ENCODE measurements at regions not wholly inside any gene's neighbourhood (a gene's known extent, or its start where the extent isn't known, plus 50 kb on each side); places are given as distances from the start of the nearest gene placed in this dataset.

- no peak for TF ChIP-seq CTCF (IDR thresholded peaks at IDR 0.05; ENCODE audit: extremely low read depth, missing control alignments)
These were observed 333.5 kb downstream of the GPR37 start for GRCh38 chr7:124432009-124432578.

GRCh38 chr7:124429923-124430322, 335.7 kb downstream of the GPR37 start:
- TF ChIP-seq CTCF (IDR thresholded peaks at IDR 0.05; ENCODE audit: extremely low read depth, missing control alignments), result no peak
- no peak for DNase-seq (ENCODE audit: low spot score)

More at GRCh38 chr7:124432009-124432578, 333.5 kb downstream of the GPR37 start:
- DNase-seq (ENCODE audit: low spot score), result no peak

GRCh38 chr7:124428781-124429180, 336.8 kb downstream of the GPR37 start:
- TF ChIP-seq CTCF (IDR thresholded peaks at IDR 0.05; ENCODE audit: extremely low read depth, missing control alignments), result no peak
- no peak for DNase-seq (ENCODE audit: low spot score)

GRCh38 chr7:124426621-124427020, 339.0 kb downstream of the GPR37 start:
- no peak for TF ChIP-seq CTCF (IDR thresholded peaks at IDR 0.05; ENCODE audit: extremely low read depth, missing control alignments)
- no peak for DNase-seq (ENCODE audit: low spot score)

GRCh38 chr7:124423863-124424262, 341.7 kb downstream of the GPR37 start:
- no peak for TF ChIP-seq CTCF (IDR thresholded peaks at IDR 0.05; ENCODE audit: extremely low read depth, missing control alignments)

GRCh38 chr7:124422081-124422480, 343.5 kb downstream of the GPR37 start:
- DNase-seq (ENCODE audit: low spot score), result no peak
- no peak for TF ChIP-seq CTCF (IDR thresholded peaks at IDR 0.05; ENCODE audit: extremely low read depth, missing control alignments)

More at GRCh38 chr7:124423863-124424262, 341.7 kb downstream of the GPR37 start:
- no peak for DNase-seq (ENCODE audit: low spot score)

- TF ChIP-seq CTCF (IDR thresholded peaks at IDR 0.05; ENCODE audit: extremely low read depth, missing control alignments), result no peak
- no peak for DNase-seq (ENCODE audit: low spot score)
These were observed 345.2 kb downstream of the GPR37 start for GRCh38 chr7:124420367-124420766.
